NCI-H1417 treated with DMSO at 0.1 percent for 48 hours (cell line): ENCODE measurements at regions not wholly inside any gene's neighbourhood (a gene's known extent, or its start where the extent isn't known, plus 50 kb on each side); places are given as distances from the start of the nearest gene placed in this dataset.

Experiments used
- DNase-seq: peaks from one replicate; lab custom pipeline; 2025; lab: John Stamatoyannopoulos, UW

- no peak for DNase-seq
These were observed 2012.5 kb upstream of the LRRTM1 start for GRCh38 chr2:82317012-82317411.

GRCh38 chr2:82316586-82316985 lies 2012.0 kb upstream of the LRRTM1 start:
- no peak for DNase-seq

- DNase-seq = no peak
These were observed 2010.4 kb upstream of the LRRTM1 start for GRCh38 chr2:82314836-82315472.

GRCh38 chr2:82307511-82307910 lies 2003.0 kb upstream of the LRRTM1 start:
- DNase-seq = no peak

GRCh38 chr2:82301506-82301905 lies 1997.0 kb upstream of the LRRTM1 start:
- DNase-seq = no peak

- DNase-seq = no peak
These were observed 1984.9 kb upstream of the LRRTM1 start for GRCh38 chr2:82289446-82289845.

GRCh38 chr2:82283075-82283474 lies 1978.5 kb upstream of the LRRTM1 start:
- no peak for DNase-seq

GRCh38 chr2:82282111-82282882 lies 1977.7 kb upstream of the LRRTM1 start:
- DNase-seq = no peak

GRCh38 chr2:82279367-82279766 lies 1974.8 kb upstream of the LRRTM1 start:
- no peak for DNase-seq

GRCh38 chr2:82278416-82278815 lies 1973.9 kb upstream of the LRRTM1 start:
- no peak for DNase-seq

- DNase-seq = no peak
These were observed 1971.0 kb upstream of the LRRTM1 start for GRCh38 chr2:82275599-82275998.

GRCh38 chr2:82268446-82268845 lies 1963.9 kb upstream of the LRRTM1 start:
- no peak for DNase-seq

GRCh38 chr2:82260521-82260920 lies 1956.0 kb upstream of the LRRTM1 start:
- no peak for DNase-seq

GRCh38 chr2:82259551-82259950 lies 1955.0 kb upstream of the LRRTM1 start:
- DNase-seq = no peak

GRCh38 chr2:82257796-82258555 lies 1953.4 kb upstream of the LRRTM1 start:
- DNase-seq = no peak

GRCh38 chr2:82256983-82257632 lies 1952.6 kb upstream of the LRRTM1 start:
- DNase-seq = no peak

- DNase-seq = no peak
These were observed 1951.7 kb upstream of the LRRTM1 start for GRCh38 chr2:82256288-82256687.

- no peak for DNase-seq
These were observed 1950.2 kb upstream of the LRRTM1 start for GRCh38 chr2:82254728-82255127.

- DNase-seq = no peak
These were observed 1941.7 kb upstream of the LRRTM1 start for GRCh38 chr2:82246220-82246775.

GRCh38 chr2:82239176-82239575 lies 1934.6 kb upstream of the LRRTM1 start:
- DNase-seq = no peak

GRCh38 chr2:82237994-82238662 lies 1933.6 kb upstream of the LRRTM1 start:
- no peak for DNase-seq
